ENCODE measurements at regions not wholly inside any gene's neighbourhood (a gene's known extent, or its start where the extent isn't known, plus 50 kb on each side); places are given as distances from the start of the nearest gene placed in this dataset.

- TF ChIP-seq CTCF (IDR thresholded peaks at IDR 0.05; ENCODE audit: insufficient read depth, low read depth, low read length) (no peak), EZH2 (IDR thresholded peaks at IDR 0.05; ENCODE audit: insufficient read depth, low read length) (no peak)
Observed at GRCh38 chr7:97506728-97507127, 225.2 kb upstream of the TAC1 start.

Measured in astrocyte (in vitro differentiated cells and primary cell).